ENCODE measurements at regions not wholly inside any gene's neighbourhood (a gene's known extent, or its start where the extent isn't known, plus 50 kb on each side); places are given as distances from the start of the nearest gene placed in this dataset.

DNA sequence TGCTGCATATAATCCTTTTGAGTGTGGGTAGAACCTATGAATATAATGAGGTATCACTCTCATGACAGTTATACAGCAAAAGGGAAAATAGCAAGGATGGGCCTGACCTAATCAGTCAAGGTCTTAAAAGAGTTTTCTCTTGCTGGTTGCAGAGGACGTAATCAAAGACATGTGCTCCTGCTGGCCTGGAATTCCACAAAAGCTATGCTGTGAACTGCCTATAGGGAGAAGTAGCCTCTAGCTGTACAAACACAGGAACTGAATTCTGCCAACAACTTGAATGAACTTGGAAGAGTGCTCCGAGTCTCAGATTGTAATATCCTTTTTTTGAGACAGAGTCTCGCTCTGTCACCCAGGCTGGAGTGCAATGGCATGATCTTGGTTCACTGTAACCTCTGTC lies 195.6 kb downstream of the PLK2 start:
- TF ChIP-seq, protein P1, sequence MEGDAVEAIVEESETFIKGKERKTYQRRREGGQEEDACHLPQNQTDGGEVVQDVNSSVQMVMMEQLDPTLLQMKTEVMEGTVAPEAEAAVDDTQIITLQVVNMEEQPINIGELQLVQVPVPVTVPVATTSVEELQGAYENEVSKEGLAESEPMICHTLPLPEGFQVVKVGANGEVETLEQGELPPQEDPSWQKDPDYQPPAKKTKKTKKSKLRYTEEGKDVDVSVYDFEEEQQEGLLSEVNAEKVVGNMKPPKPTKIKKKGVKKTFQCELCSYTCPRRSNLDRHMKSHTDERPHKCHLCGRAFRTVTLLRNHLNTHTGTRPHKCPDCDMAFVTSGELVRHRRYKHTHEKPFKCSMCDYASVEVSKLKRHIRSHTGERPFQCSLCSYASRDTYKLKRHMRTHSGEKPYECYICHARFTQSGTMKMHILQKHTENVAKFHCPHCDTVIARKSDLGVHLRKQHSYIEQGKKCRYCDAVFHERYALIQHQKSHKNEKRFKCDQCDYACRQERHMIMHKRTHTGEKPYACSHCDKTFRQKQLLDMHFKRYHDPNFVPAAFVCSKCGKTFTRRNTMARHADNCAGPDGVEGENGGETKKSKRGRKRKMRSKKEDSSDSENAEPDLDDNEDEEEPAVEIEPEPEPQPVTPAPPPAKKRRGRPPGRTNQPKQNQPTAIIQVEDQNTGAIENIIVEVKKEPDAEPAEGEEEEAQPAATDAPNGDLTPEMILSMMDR (IDR thresholded peaks at IDR 0.05) = no peak
- no peak for TF ChIP-seq POLR2A (IDR thresholded peaks at IDR 0.05)
